SU-DHL-6 (cell line): ENCODE measurements at regions not wholly inside any gene's neighbourhood (a gene's known extent, or its start where the extent isn't known, plus 50 kb on each side); places are given as distances from the start of the nearest gene placed in this dataset.

Experiments used
- H2AFZ ChIP-seq: fragments of 200-600 bp; sonication (generic); 2 replicates; pipeline ENCODE4 v1.6.1; 2014; ENCODE audit warnings: low read depth, mild to moderate bottlenecking, moderate library complexity, mixed read lengths, antibody characterized with exemption, low read length; ENCODE audit not compliant: severe bottlenecking
- H3F3A ChIP-seq: fragments of 200-600 bp; shearing (Covaris generic); 2 replicates; pipeline ENCODE4 v1.6.0; 2016; ENCODE audit warnings: antibody characterized with exemption, mild to moderate bottlenecking; ENCODE audit not compliant: insufficient read depth
- H3K27ac ChIP-seq: fragments of 200-600 bp; sonication (generic); 2 replicates; pipeline ENCODE4 v1.5.1; 2016; ENCODE audit warnings: low read depth, mild to moderate bottlenecking, low read length, moderate library complexity, mixed read lengths
- H3K27me3 ChIP-seq: fragments of 200-600 bp; sonication (generic), shearing (Covaris generic); 2 replicates; pipeline ENCODE4 v1.6.0; 2014; ENCODE audit warnings: mild to moderate bottlenecking, low read length
- H3K36me3 ChIP-seq: fragments of 200-600 bp; sonication (generic); 2 replicates; pipeline ENCODE4 v1.6.1; 2014; ENCODE audit warnings: mild to moderate bottlenecking, low read length, mixed read lengths
- H3K4me2 ChIP-seq: fragments of 300-600, 200-600 bp; shearing (Covaris generic), sonication (generic); 2 replicates; pipeline ENCODE4 v1.6.0; 2014; ENCODE audit warnings: low read length, low read depth, mild to moderate bottlenecking; ENCODE audit not compliant: poor library complexity, severe bottlenecking
- H3K4me3 ChIP-seq: fragments of 200-600 bp; sonication (generic); 2 replicates; pipeline ENCODE4 v1.5.1; 2014; ENCODE audit warnings: antibody characterized with exemption, low read length, mild to moderate bottlenecking, mixed read lengths; ENCODE audit not compliant: insufficient read depth, poor library complexity, severe bottlenecking
- H3K79me2 ChIP-seq: fragments of 200-600 bp; sonication (generic); 2 replicates; pipeline ENCODE4 v1.6.1; 2014; ENCODE audit warnings: mild to moderate bottlenecking, low read length, moderate library complexity; ENCODE audit not compliant: insufficient read depth
- H3K9ac ChIP-seq: fragments of 200-600 bp; sonication (generic); 2 replicates; pipeline ENCODE4 v1.7.0; 2014; ENCODE audit warnings: mild to moderate bottlenecking, low read length
- H3K9me2 ChIP-seq: fragments of 200-600 bp; sonication (generic); replicated peaks from 2 replicates; pipeline ENCODE4 v1.6.1; 2014; ENCODE audit warnings: low read length; ENCODE audit not compliant: insufficient read depth
- H3K9me3 ChIP-seq: fragments of 200-600 bp; sonication (generic); 2 replicates; pipeline ENCODE4 v1.6.1; 2014; ENCODE audit warnings: low read length, mixed read lengths; ENCODE audit not compliant: insufficient read depth
- H4K20me1 ChIP-seq: fragments of 200-600 bp; sonication (generic); 2 replicates; pipeline ENCODE4 v1.6.1; 2014; ENCODE audit warnings: low read depth, mild to moderate bottlenecking, antibody characterized with exemption, low read length, moderate library complexity, mixed read lengths
- EZH2phosphoT487 ChIP-seq: fragments of 200-600 bp; sonication (generic), shearing (Covaris generic); conservative IDR thresholded peaks from 2 replicates; pipeline ENCODE4 v1.6.1; 2018; ENCODE audit warnings: mild to moderate bottlenecking, antibody characterized with exemption, low read length, moderate library complexity, mixed read lengths
- TF ChIP-seq, protein P1 (sequence below): fragments of 200-600 bp; sonication (generic); IDR thresholded peaks from one replicate; pipeline ENCODE4 v1.5.1; 2017; ENCODE audit warnings: antibody characterized with exemption, mild to moderate bottlenecking, low read length, moderate library complexity; ENCODE audit not compliant: insufficient read depth, poor library complexity, severe bottlenecking

DNA sequence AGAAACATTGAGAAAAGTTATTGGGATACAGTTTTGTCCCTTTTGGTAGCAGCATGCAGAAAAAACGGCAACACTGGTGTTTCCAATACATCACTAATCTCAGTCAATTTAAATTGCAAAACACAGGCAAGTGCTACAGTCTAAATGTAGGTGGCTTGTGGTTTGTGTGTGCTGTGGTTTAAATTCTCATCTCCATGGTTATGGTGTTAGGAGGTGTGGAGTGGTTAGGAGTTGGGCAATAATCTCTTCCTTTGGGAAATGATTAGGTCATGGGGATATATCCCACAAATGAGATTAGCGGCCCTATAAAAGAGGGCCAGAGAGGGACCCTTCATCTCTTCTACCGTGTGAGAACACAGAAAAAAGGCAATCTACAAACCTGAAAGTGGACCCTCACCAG is 1344.3 kb downstream of the ADGRL3 start:
- Histone ChIP-seq H3K36me3 (no peaks in the 10 kb centered on the region), H3K4me2 (no peak overlapping the region)

DNA sequence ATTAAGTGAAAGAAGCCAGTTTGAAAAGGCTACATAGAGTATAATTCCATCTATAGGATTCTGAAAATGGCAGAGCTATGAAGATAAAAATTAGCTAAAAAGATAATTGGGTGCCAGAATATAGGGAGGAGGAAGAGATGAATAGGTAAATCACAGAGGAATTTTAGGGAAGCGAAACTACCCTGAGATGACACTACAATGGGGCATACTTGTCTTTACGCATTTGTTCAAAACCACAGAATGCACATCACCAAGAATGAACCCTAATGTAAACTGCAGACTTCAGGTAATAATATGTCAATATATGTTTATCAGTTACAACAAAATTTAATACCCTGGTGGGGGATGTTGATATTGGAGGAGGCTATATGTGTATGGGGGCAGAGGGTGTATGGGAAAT is 1342.9 kb downstream of the ADGRL3 start:
- no peak overlapping the region for H2AFZ ChIP-seq
- H3K9me3 ChIP-seq = no peaks in the 10 kb centered on the region
- no peaks in the 10 kb centered on the region for H3K36me3 ChIP-seq
- H3K27ac ChIP-seq = no peak overlapping the region
- H3K4me3 ChIP-seq = no peak overlapping the region
- H4K20me1 ChIP-seq = no peaks in the 10 kb centered on the region
- no peaks in the 10 kb centered on the region for H3F3A ChIP-seq
- no peaks in the 10 kb centered on the region for H3K9me2 ChIP-seq
- no peak overlapping the region for H3K9ac ChIP-seq
- H3K27me3 ChIP-seq = no peaks in the 10 kb centered on the region
- H3K4me2 ChIP-seq = no peak overlapping the region
- no peaks in the 10 kb centered on the region for H3K79me2 ChIP-seq
- TF ChIP-seq, protein P1, sequence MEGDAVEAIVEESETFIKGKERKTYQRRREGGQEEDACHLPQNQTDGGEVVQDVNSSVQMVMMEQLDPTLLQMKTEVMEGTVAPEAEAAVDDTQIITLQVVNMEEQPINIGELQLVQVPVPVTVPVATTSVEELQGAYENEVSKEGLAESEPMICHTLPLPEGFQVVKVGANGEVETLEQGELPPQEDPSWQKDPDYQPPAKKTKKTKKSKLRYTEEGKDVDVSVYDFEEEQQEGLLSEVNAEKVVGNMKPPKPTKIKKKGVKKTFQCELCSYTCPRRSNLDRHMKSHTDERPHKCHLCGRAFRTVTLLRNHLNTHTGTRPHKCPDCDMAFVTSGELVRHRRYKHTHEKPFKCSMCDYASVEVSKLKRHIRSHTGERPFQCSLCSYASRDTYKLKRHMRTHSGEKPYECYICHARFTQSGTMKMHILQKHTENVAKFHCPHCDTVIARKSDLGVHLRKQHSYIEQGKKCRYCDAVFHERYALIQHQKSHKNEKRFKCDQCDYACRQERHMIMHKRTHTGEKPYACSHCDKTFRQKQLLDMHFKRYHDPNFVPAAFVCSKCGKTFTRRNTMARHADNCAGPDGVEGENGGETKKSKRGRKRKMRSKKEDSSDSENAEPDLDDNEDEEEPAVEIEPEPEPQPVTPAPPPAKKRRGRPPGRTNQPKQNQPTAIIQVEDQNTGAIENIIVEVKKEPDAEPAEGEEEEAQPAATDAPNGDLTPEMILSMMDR = no peak
- TF ChIP-seq EZH2phosphoT487 = no peak

More for the DNA sequence above, 1344.3 kb downstream of the ADGRL3 start:
- H4K20me1 ChIP-seq = no peaks in the 10 kb centered on the region
- no peaks in the 10 kb centered on the region for H3K9me2 ChIP-seq
- no peak overlapping the region for H2AFZ ChIP-seq
- H3K4me3 ChIP-seq = no peak overlapping the region
- no peak for TF ChIP-seq EZH2phosphoT487
- TF ChIP-seq, protein P1 = no peak
- H3K27me3 ChIP-seq = no peaks in the 10 kb centered on the region
- H3F3A ChIP-seq = no peaks in the 10 kb centered on the region
- no peak overlapping the region for H3K9ac ChIP-seq
- H3K9me3 ChIP-seq = no peaks in the 10 kb centered on the region
- no peaks in the 10 kb centered on the region for H3K79me2 ChIP-seq
- no peak overlapping the region for H3K27ac ChIP-seq

DNA sequence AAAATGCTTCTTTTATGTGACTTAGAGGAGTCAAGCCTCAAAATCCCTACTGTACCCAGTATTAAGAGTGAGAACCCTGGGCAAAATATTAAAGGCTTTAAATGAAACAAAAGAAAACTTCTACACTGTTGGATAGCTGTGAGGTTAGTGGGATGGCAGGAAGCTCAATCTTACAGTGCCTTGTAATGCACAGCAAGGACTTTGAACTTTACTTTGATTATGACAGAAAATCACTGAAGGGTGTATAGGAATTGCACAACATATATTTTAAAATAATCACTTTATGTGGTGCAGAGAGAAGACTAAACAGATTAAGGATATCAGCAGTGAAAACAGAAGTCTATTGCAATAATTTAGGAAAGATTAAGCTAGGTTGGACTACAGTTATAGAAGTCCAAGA is 1333.4 kb downstream of the ADGRL3 start:
- no peak overlapping the region for H3K4me2 ChIP-seq
- TF ChIP-seq, protein P1 = no peak
- no peak for TF ChIP-seq EZH2phosphoT487

More for the DNA sequence above, 1333.4 kb downstream of the ADGRL3 start:
- Histone ChIP-seq H3K36me3 (no peaks in the 10 kb centered on the region), H3K9ac (no peak overlapping the region), H3K9me2 (no peaks in the 10 kb centered on the region), H4K20me1 (no peaks in the 10 kb centered on the region), H3K27me3 (no peaks in the 10 kb centered on the region), H3K4me3 (no peak overlapping the region), H3F3A (no peaks in the 10 kb centered on the region), H3K79me2 (no peaks in the 10 kb centered on the region), H2AFZ (no peak overlapping the region), H3K27ac (no peak overlapping the region), H3K9me3 (no peaks in the 10 kb centered on the region)
